Activated CD4-positive, alpha-beta T cell treated with anti-CD3 and anti-CD28 coated beads, Interleukin-2, amount 50 U/mL, for 16 hours (primary cell): ENCODE measurements at regions not wholly inside any gene's neighbourhood (a gene's known extent, or its start where the extent isn't known, plus 50 kb on each side); places are given as distances from the start of the nearest gene placed in this dataset.
A peak's percentile ranks its signal among the peaks of the same experiment; 100 is the strongest.

Experiments used
- DNase-seq: peaks from one replicate; pipeline ENCODE4 v3.0.0-alpha.2; 2020

- no peak for DNase-seq
Observed at GRCh38 chr3:147872568-147872967, 463.4 kb downstream of the ZIC1 start.

GRCh38 chr3:147875498-147875897 is 466.3 kb downstream of the ZIC1 start:
- no peak for DNase-seq

- no peak for DNase-seq
Observed at GRCh38 chr3:147881933-147882332, 472.8 kb downstream of the ZIC1 start.

- no peak for DNase-seq
Observed at GRCh38 chr3:147886879-147887278, 477.7 kb downstream of the ZIC1 start.

- DNase-seq = no peak
Observed at GRCh38 chr3:147887797-147888196, 478.6 kb downstream of the ZIC1 start.

GRCh38 chr3:147890114-147890513 is 480.9 kb downstream of the ZIC1 start:
- DNase-seq = no peak

GRCh38 chr3:147895509-147895908 is 486.3 kb downstream of the ZIC1 start:
- no peak for DNase-seq

GRCh38 chr3:147900851-147901250 is 491.7 kb downstream of the ZIC1 start:
- DNase-seq = no peak

GRCh38 chr3:147903026-147903425 is 493.9 kb downstream of the ZIC1 start:
- no peak for DNase-seq

- DNase-seq = no peak
Observed at GRCh38 chr3:147904421-147904820, 495.3 kb downstream of the ZIC1 start.

GRCh38 chr3:147906285-147906684 is 497.1 kb downstream of the ZIC1 start:
- peak; percentile 53 for DNase-seq

- DNase-seq = no peak
Observed at GRCh38 chr3:147914532-147914931, 505.4 kb downstream of the ZIC1 start.

- DNase-seq = peak; percentile 10
Observed at GRCh38 chr3:147915057-147915456, 505.9 kb downstream of the ZIC1 start.

- no peak for DNase-seq
Observed at GRCh38 chr3:147919496-147919895, 510.3 kb downstream of the ZIC1 start.

GRCh38 chr3:147921051-147921450 is 511.9 kb downstream of the ZIC1 start:
- no peak for DNase-seq

- DNase-seq = no peak
Observed at GRCh38 chr3:147924755-147925154, 515.6 kb downstream of the ZIC1 start.

- DNase-seq = no peak
Observed at GRCh38 chr3:147925272-147925671, 516.1 kb downstream of the ZIC1 start.

- DNase-seq = no peak
Observed at GRCh38 chr3:147930232-147930807, 521.2 kb downstream of the ZIC1 start.

GRCh38 chr3:147934451-147935180 is 525.5 kb downstream of the ZIC1 start:
- DNase-seq = no peak

- DNase-seq = no peak
Observed at GRCh38 chr3:147937341-147937740, 528.2 kb downstream of the ZIC1 start.

GRCh38 chr3:147937891-147938290 is 528.7 kb downstream of the ZIC1 start:
- no peak for DNase-seq

GRCh38 chr3:147939425-147939824 is 530.3 kb downstream of the ZIC1 start:
- DNase-seq = no peak

- no peak for DNase-seq
Observed at GRCh38 chr3:147939839-147940238, 530.7 kb downstream of the ZIC1 start.

- DNase-seq = no peak
Observed at GRCh38 chr3:147940405-147941193, 531.4 kb downstream of the ZIC1 start.
